ENCODE measurements at regions not wholly inside any gene's neighbourhood (a gene's known extent, or its start where the extent isn't known, plus 50 kb on each side); places are given as distances from the start of the nearest gene placed in this dataset.

- no peak for TF ChIP-seq ZBTB40 (IDR thresholded peaks at IDR 0.05)
- TF ChIP-seq ZBTB40 (CRISPR knock-in tag; IDR thresholded peaks at IDR 0.05): no peak
- TF ChIP-seq ZNF232 (CRISPR knock-in tag; IDR thresholded peaks at IDR 0.05): no peak
- no peak for TF ChIP-seq REST (IDR thresholded peaks at IDR 0.05; ENCODE audit: borderline replicate concordance)
- peak; percentile 83 for TF ChIP-seq REST (CRISPR knock-in tag; IDR thresholded peaks at IDR 0.05; ENCODE audit: low read depth)
- no peak for TF ChIP-seq XRCC5 (IDR thresholded peaks at IDR 0.05; ENCODE audit: low read depth, low read length)
- TF ChIP-seq NR0B1 (IDR thresholded peaks at IDR 0.05; ENCODE audit: partially characterized antibody): no peak
- TF ChIP-seq ZNF449 (CRISPR knock-in tag; IDR thresholded peaks at IDR 0.05): peak; percentile 93
Observed at GRCh38 chr12:131605304-131605829, 105.5 kb upstream of the SFSWAP start (continued).
